ENCODE measurements at regions not wholly inside any gene's neighbourhood (a gene's known extent, or its start where the extent isn't known, plus 50 kb on each side); places are given as distances from the start of the nearest gene placed in this dataset.

DNA sequence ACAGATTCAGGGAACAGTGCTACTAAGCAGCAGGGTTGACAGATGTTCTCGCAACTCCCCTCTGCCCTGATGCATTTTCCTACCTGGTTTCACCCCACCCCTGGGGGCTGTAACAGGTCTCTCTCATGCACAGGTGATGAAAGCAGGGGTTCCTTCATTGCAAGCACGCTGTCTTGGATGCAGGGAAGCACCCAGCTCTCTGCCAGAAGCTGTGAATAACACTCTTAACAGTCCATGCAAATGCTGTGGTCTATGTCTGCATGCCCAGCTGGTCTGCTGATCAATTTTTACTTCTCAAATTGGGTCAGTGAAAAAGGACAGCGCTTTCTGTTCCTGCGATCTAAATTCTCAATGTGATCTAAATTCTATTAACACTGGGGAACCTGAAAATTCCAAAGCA, 246.3 kb upstream of the TSHZ3 start:
- DNase-seq, result no peak
- no peaks in the 10 kb centered on the region for H3K36me3 ChIP-seq (ENCODE audit: control insufficient read depth in 1 of 2, insufficient read depth in 2 of 2, low read length in 2 of 2)
- no peak overlapping the region for H3K23ac ChIP-seq (ENCODE audit: low read length)
- H3K9me3 ChIP-seq (ENCODE audit: insufficient read depth, low read depth, low read length), result peaks cover 3% of the 10 kb centered on the region
- H3K4me3 ChIP-seq (ENCODE audit: low read depth, low read length), result no peak overlapping the region
- no peak overlapping the region for H3K27ac ChIP-seq (ENCODE audit: low read depth, low read length)
- H3K9ac ChIP-seq (ENCODE audit: low read length), result no peak overlapping the region
- H2BK12ac ChIP-seq (ENCODE audit: low read length), result no peak overlapping the region
- no peak overlapping the region for H4K12ac ChIP-seq (ENCODE audit: low read depth, low read length)
- H4K8ac ChIP-seq (ENCODE audit: low read depth, low read length), result no peak overlapping the region
- H4K91ac ChIP-seq (ENCODE audit: low read depth, low read length), result no peak overlapping the region
- no peaks in the 10 kb centered on the region for H3K79me2 ChIP-seq (ENCODE audit: control insufficient read depth, insufficient read depth, low read length, poor library complexity)
- no peak overlapping the region for H2AFZ ChIP-seq (ENCODE audit: insufficient read depth, low read length, poor library complexity)
- H3K4me2 ChIP-seq (ENCODE audit: low read length), result no peak overlapping the region
- H3K4me1 ChIP-seq (ENCODE audit: control insufficient read depth in 1 of 2, insufficient read depth in 2 of 2, low read length in 2 of 2), result no peaks in the 10 kb centered on the region
- H3K27me3 ChIP-seq (ENCODE audit: insufficient read depth, low read length), result no peaks in the 10 kb centered on the region
- H2AK5ac ChIP-seq (ENCODE audit: low read length), result no peak overlapping the region
- WGBS (ENCODE audit: extremely low coverage, insufficient coverage, insufficient read length), result no CpG with 5 or more reads among the region's 4 CpGs
- no peak overlapping the region for H3K14ac ChIP-seq (ENCODE audit: low read length)
- H3K79me1 ChIP-seq (ENCODE audit: low read length), result no peaks in the 10 kb centered on the region
- no peak overlapping the region for H2BK5ac ChIP-seq (ENCODE audit: low read depth, low read length, poor library complexity)
- H2BK120ac ChIP-seq (ENCODE audit: insufficient read depth, low read length, poor library complexity), result no peak overlapping the region
- no peak overlapping the region for H3K18ac ChIP-seq (ENCODE audit: low read length)
- H3K4ac ChIP-seq (ENCODE audit: low read depth, low read length), result no peak overlapping the region

GRCh38 chr19:31596751-31597150, 247.5 kb upstream of the TSHZ3 start:
- Histone ChIP-seq H4K12ac (ENCODE audit: low read depth, low read length) (no peak overlapping the region), H2BK12ac (ENCODE audit: low read length) (no peak overlapping the region), H3K4me1 (ENCODE audit: control insufficient read depth in 1 of 2, insufficient read depth in 2 of 2, low read length in 2 of 2) (no peaks in the 10 kb centered on the region), H3K9me3 (ENCODE audit: insufficient read depth, low read depth, low read length) (peaks cover 3% of the 10 kb centered on the region), H3K79me1 (ENCODE audit: low read length) (no peaks in the 10 kb centered on the region), H3K23ac (ENCODE audit: low read length) (no peak overlapping the region), H3K4me3 (ENCODE audit: low read depth, low read length) (no peak overlapping the region), H3K79me2 (ENCODE audit: control insufficient read depth, insufficient read depth, low read length, poor library complexity) (no peaks in the 10 kb centered on the region), H2AFZ (ENCODE audit: insufficient read depth, low read length, poor library complexity) (no peak overlapping the region), H2BK120ac (ENCODE audit: insufficient read depth, low read length, poor library complexity) (no peak overlapping the region), H2AK5ac (ENCODE audit: low read length) (no peak overlapping the region), H3K4me2 (ENCODE audit: low read length) (no peak overlapping the region), H2BK5ac (ENCODE audit: low read depth, low read length, poor library complexity) (no peak overlapping the region), H3K4ac (ENCODE audit: low read depth, low read length) (no peak overlapping the region), H4K91ac (ENCODE audit: low read depth, low read length) (no peak overlapping the region), H3K27ac (ENCODE audit: low read depth, low read length) (no peak overlapping the region), H3K27me3 (ENCODE audit: insufficient read depth, low read length) (no peaks in the 10 kb centered on the region), H3K14ac (ENCODE audit: low read length) (no peak overlapping the region), H3K36me3 (ENCODE audit: control insufficient read depth in 1 of 2, insufficient read depth in 2 of 2, low read length in 2 of 2) (no peaks in the 10 kb centered on the region), H4K8ac (ENCODE audit: low read depth, low read length) (no peak overlapping the region), H3K9ac (ENCODE audit: low read length) (no peak overlapping the region), H3K18ac (ENCODE audit: low read length) (no peak overlapping the region)
- WGBS (ENCODE audit: extremely low coverage, insufficient coverage, insufficient read length), result no CpG with 5 or more reads among the region's 8 CpGs
- DNase-seq, result no peak

DNA sequence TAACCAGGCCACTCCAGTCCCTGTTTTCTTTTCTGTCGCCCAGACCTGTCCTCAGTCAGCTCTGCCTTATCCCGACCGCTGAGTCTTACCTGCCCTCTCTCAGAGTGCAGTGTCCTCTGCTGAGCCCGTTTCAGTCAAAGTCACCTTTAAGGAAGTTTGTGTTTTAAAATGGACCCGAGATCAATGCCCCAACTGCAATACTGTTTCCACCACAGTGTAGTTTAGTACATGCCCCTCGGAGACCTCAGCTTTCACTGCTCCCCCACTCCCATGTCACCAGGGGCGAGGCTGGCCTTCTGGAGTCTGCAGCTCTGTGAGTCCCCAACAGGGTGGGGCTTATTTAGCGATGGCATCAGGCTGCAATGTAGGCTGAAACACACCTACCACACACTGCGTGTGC, 248.4 kb upstream of the TSHZ3 start:
- H3K79me1 ChIP-seq (ENCODE audit: low read length), result no peaks in the 10 kb centered on the region
- H3K4ac ChIP-seq (ENCODE audit: low read depth, low read length), result no peak overlapping the region
- no CpG with 5 or more reads among the region's 9 CpGs for WGBS (ENCODE audit: extremely low coverage, insufficient coverage, insufficient read length)
- no peak overlapping the region for H3K14ac ChIP-seq (ENCODE audit: low read length)
- no peak overlapping the region for H3K18ac ChIP-seq (ENCODE audit: low read length)
- no peak for DNase-seq
- no peaks in the 10 kb centered on the region for H3K79me2 ChIP-seq (ENCODE audit: control insufficient read depth, insufficient read depth, low read length, poor library complexity)
- no peak overlapping the region for H3K4me2 ChIP-seq (ENCODE audit: low read length)
- no peak overlapping the region for H2AFZ ChIP-seq (ENCODE audit: insufficient read depth, low read length, poor library complexity)
- no peaks in the 10 kb centered on the region for H3K4me1 ChIP-seq (ENCODE audit: control insufficient read depth in 1 of 2, insufficient read depth in 2 of 2, low read length in 2 of 2)
- H3K36me3 ChIP-seq (ENCODE audit: control insufficient read depth in 1 of 2, insufficient read depth in 2 of 2, low read length in 2 of 2), result no peaks in the 10 kb centered on the region
- no peak overlapping the region for H4K8ac ChIP-seq (ENCODE audit: low read depth, low read length)
- H4K12ac ChIP-seq (ENCODE audit: low read depth, low read length), result no peak overlapping the region
- no peak overlapping the region for H3K23ac ChIP-seq (ENCODE audit: low read length)
- H3K27ac ChIP-seq (ENCODE audit: low read depth, low read length), result no peak overlapping the region
- no peaks in the 10 kb centered on the region for H3K27me3 ChIP-seq (ENCODE audit: insufficient read depth, low read length)
- H3K9me3 ChIP-seq (ENCODE audit: insufficient read depth, low read depth, low read length), result peaks cover 2% of the 10 kb centered on the region
- no peak overlapping the region for H4K91ac ChIP-seq (ENCODE audit: low read depth, low read length)
- no peak overlapping the region for H2BK5ac ChIP-seq (ENCODE audit: low read depth, low read length, poor library complexity)
- no peak overlapping the region for H2AK5ac ChIP-seq (ENCODE audit: low read length)
- H3K9ac ChIP-seq (ENCODE audit: low read length), result no peak overlapping the region
- H3K4me3 ChIP-seq (ENCODE audit: low read depth, low read length), result peak overlapping the region; percentile 7
- no peak overlapping the region for H2BK120ac ChIP-seq (ENCODE audit: insufficient read depth, low read length, poor library complexity)
- H2BK12ac ChIP-seq (ENCODE audit: low read length), result no peak overlapping the region

DNA sequence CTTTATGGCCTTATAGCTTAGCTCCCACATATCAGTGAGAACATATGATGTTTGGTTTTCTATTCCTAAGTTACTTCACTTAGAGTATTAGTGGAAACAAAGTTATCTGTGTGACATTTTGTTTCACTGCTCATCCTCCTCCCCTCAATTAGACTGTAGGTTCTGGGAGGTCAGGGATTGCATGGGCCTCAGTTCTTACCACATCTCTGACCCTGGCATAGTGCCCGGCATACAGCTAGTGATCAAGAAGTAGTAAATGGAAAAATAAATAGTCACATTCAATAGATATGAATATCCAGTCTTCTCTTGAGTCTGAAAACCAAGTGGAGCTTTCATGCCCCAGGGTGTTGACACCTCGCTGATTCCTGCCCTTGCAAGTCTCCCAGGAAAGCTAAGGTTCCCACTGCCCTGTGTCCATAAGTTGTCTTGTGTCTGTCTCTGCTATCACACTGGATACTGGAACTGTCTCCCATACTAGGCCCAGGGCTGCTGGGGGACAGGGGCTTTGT, 249.5 kb upstream of the TSHZ3 start:
- no peaks in the 10 kb centered on the region for H3K36me3 ChIP-seq (ENCODE audit: control insufficient read depth in 1 of 2, insufficient read depth in 2 of 2, low read length in 2 of 2)
- no peak overlapping the region for H2AFZ ChIP-seq (ENCODE audit: insufficient read depth, low read length, poor library complexity)
- no peak overlapping the region for H3K4me2 ChIP-seq (ENCODE audit: low read length)
- no peak for DNase-seq
- H3K18ac ChIP-seq (ENCODE audit: low read length), result no peak overlapping the region
- H2BK120ac ChIP-seq (ENCODE audit: insufficient read depth, low read length, poor library complexity), result no peak overlapping the region
- H3K27ac ChIP-seq (ENCODE audit: low read depth, low read length), result no peak overlapping the region
- H3K4me1 ChIP-seq (ENCODE audit: control insufficient read depth in 1 of 2, insufficient read depth in 2 of 2, low read length in 2 of 2), result no peaks in the 10 kb centered on the region
- no peak overlapping the region for H3K4me3 ChIP-seq (ENCODE audit: low read depth, low read length)
- H3K79me1 ChIP-seq (ENCODE audit: low read length), result no peaks in the 10 kb centered on the region
- H3K23ac ChIP-seq (ENCODE audit: low read length), result no peak overlapping the region
- H3K27me3 ChIP-seq (ENCODE audit: insufficient read depth, low read length), result no peaks in the 10 kb centered on the region
- peaks cover 1% of the 10 kb centered on the region for H3K9me3 ChIP-seq (ENCODE audit: insufficient read depth, low read depth, low read length)
- H3K14ac ChIP-seq (ENCODE audit: low read length), result no peak overlapping the region
- no peaks in the 10 kb centered on the region for H3K79me2 ChIP-seq (ENCODE audit: control insufficient read depth, insufficient read depth, low read length, poor library complexity)
- no peak overlapping the region for H4K91ac ChIP-seq (ENCODE audit: low read depth, low read length)
- no peak overlapping the region for H3K9ac ChIP-seq (ENCODE audit: low read length)
- no CpG with 5 or more reads among the region's 2 CpGs for WGBS (ENCODE audit: extremely low coverage, insufficient coverage, insufficient read length)
- H4K8ac ChIP-seq (ENCODE audit: low read depth, low read length), result no peak overlapping the region
- H2AK5ac ChIP-seq (ENCODE audit: low read length), result no peak overlapping the region
- H3K4ac ChIP-seq (ENCODE audit: low read depth, low read length), result no peak overlapping the region
- no peak overlapping the region for H2BK12ac ChIP-seq (ENCODE audit: low read length)
- H2BK5ac ChIP-seq (ENCODE audit: low read depth, low read length, poor library complexity), result no peak overlapping the region
- H4K12ac ChIP-seq (ENCODE audit: low read depth, low read length), result no peak overlapping the region
